Neural progenitor cell (in vitro differentiated cells): ENCODE measurements at regions not wholly inside any gene's neighbourhood (a gene's known extent, or its start where the extent isn't known, plus 50 kb on each side); places are given as distances from the start of the nearest gene placed in this dataset.

Source experiments
- EZH2 ChIP-seq: fragments of 200-600 bp; sonication (generic); IDR thresholded peaks from 2 replicates; pipeline ENCODE4 v1.6.1; 2017; ENCODE audit warnings: antibody characterized with exemption, mild to moderate bottlenecking, moderate library complexity
- EZH2phosphoT487 ChIP-seq: fragments of 200-600 bp; sonication (generic); IDR thresholded peaks from 2 replicates; pipeline ENCODE4 v1.6.1; 2017; ENCODE audit warnings: antibody characterized with exemption
- TF ChIP-seq, protein P1 (sequence below): fragments of 200-600 bp; sonication (generic); IDR thresholded peaks from 2 replicates; pipeline ENCODE4 v1.5.1; 2017; ENCODE audit warnings: antibody characterized with exemption, mild to moderate bottlenecking

DNA sequence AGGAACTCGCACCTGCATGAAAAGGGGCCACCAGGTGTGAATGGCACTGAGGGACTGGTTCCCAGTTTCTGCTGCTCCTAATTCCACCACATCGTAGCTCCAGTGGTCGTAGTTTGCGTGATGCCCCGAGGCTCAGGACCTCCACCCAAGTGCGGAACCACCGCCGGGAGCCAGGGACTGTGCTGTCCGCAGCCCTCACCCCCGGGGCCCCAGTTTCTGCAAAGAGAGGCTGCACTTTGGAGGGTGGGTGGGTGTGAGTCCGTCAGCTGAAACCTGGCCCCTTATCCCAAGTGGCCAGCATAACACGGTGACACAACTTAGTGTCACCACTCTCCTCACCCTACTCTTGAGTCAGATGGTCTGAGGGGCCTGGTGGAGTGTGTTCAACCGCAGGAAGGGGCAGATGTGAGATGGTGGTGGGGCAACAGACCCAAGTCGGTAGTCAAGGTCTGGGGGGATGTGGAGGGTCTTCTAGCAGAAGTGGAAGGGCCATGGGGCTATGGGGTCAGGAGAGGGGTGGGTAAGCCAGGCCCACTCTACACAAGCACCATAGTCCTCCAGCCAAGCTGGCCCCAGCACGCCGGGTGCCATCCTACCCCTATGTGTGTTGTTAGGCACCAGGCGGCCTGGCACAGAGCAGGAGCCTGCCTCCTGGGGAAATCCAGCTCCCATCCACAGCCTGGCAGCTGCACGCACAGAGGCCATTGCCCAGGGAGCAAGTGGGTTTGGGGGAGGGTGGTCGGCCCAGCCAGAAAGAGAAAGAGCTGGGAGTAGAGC lies 1301.6 kb downstream of the UQCRFS1 start:
- TF ChIP-seq, protein P1, sequence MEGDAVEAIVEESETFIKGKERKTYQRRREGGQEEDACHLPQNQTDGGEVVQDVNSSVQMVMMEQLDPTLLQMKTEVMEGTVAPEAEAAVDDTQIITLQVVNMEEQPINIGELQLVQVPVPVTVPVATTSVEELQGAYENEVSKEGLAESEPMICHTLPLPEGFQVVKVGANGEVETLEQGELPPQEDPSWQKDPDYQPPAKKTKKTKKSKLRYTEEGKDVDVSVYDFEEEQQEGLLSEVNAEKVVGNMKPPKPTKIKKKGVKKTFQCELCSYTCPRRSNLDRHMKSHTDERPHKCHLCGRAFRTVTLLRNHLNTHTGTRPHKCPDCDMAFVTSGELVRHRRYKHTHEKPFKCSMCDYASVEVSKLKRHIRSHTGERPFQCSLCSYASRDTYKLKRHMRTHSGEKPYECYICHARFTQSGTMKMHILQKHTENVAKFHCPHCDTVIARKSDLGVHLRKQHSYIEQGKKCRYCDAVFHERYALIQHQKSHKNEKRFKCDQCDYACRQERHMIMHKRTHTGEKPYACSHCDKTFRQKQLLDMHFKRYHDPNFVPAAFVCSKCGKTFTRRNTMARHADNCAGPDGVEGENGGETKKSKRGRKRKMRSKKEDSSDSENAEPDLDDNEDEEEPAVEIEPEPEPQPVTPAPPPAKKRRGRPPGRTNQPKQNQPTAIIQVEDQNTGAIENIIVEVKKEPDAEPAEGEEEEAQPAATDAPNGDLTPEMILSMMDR, result no peak
- TF ChIP-seq EZH2 (no peak), EZH2phosphoT487 (no peak)
